Caki2 (cell line): ENCODE measurements at regions not wholly inside any gene's neighbourhood (a gene's known extent, or its start where the extent isn't known, plus 50 kb on each side); places are given as distances from the start of the nearest gene placed in this dataset.

Source experiments
- DNase-seq: peaks from one replicate; pipeline ENCODE4 v3.0.0-alpha.2; 2015; ENCODE audit warnings: low read depth
- in situ Hi-C: cut with HindIII; loops from 2 replicates; pipeline ENCODE4 v1.10.0; 2016; ENCODE audit warnings: low sequenced_read_pairs, low pct_unique_long_range_greater_than_20kb, mixed read lengths

DNA sequence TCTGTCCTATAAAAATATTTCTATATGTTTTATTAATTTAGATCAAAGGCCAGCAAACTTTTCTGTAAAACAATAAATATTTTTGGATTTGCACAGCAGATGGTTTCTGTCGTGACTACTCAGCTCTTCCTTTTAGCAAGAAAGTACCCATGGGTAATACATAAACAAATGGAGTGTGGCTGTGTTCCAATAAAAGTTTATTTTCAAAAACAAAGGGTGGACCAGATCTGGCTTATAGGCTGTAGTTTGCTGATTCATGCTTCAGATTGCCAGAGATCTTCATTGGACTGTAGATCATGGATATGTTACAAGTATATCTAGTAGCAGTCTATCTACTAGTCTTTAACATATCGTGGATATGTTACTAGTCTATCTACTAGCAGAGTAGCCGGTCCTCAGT lies 590.5 kb downstream of the CSNK1G3 start:
- in situ Hi-C loops, result no loop called here

DNA sequence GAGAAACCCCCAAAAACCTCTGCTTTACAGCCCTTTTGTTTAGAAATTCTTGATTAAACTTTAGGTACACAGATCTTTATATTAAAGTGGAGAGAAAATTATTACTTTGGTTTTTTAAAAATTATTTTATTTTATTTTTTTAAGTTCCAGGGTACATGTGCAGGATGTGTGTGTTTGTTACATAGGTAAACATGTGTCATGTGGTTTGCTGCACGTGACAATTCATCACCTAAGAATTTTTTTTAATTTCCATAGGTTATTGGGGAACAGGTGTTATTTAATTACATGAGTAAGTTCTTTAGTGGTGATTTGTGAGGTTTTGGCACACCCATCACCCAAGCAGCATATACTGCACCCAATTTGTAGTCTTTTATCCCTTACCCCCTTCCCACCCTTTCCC lies 581.7 kb downstream of the CSNK1G3 start:
- DNase-seq, result no peak
- in situ Hi-C loops, result no loop called here

More for the DNA sequence above, 590.5 kb downstream of the CSNK1G3 start:
- peak; percentile 7 for DNase-seq

DNA sequence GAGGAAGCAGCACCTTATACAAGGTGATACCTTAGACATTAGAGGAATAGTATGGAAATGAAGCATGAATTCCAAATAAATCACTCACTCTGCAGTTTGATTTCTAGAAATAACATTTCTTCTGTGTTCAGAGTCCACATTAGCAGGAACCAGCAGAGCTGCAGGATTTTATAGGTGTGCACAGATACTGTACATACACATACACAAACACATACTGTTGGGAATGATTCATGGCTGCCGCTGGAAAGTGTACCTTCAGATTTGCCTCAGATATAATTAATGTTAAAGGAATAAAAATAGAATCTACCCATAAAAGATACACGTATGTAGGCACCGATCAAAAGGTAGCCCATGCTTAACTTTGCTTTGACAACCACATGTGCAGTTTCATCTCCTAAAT lies 578.1 kb downstream of the CSNK1G3 start:
- DNase-seq, result no peak
- in situ Hi-C loops, result no loop called here

DNA sequence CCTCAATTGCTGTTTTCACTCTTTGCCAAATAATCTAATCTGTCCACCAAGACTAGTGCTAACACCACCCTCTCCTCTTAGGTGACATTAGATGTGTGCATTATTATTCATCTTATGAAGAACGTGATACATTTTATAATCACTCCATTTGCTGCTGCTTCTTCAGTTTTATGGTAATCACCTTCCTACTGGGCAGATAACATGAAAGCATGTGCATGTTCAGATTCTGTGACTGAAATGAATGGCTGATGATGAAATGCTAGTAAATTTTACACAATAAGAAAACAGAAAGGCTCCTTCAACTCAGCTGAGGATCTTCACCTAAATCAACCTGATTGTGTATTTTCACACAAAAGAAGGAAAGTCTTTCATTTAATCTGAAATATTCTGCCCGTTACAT lies 577.6 kb downstream of the CSNK1G3 start:
- no peak for DNase-seq
- in situ Hi-C loops, result no loop called here

DNA sequence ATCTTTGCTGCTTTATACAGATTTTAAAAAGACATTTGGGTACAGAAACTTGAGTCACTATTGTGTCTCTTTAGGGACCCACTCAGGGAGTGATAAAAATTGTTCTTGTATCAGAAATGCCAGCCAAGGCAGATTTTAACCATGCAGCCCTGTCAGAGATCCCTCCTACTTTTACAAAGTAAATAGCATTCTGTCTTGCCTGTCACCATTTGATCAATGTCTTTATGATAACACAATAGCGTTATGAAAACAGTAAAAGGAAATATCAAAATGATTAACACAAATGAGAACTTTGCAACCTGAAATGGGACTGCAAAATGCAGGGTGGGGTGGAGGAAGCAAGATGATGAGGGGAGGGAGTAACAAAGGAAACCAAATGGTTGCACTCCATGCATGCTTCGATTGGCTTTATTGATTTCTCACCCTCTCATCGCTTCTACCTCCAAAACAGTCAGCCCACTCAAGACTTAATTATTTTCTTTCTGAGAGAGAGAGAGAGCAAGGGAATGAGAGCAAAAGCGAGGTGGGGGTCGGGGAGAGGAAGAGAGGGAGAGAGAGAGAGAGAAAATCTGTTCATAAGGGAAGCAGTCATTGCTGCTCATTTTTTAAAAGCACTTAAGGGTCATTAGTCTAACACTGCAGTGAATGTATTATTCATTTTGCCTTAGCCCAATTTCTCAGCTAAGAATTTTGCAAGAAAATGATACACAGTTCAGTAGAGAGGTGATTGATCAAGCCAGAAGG lies 576.5 kb downstream of the CSNK1G3 start:
- no peak for DNase-seq
- in situ Hi-C loops, result no loop called here

DNA sequence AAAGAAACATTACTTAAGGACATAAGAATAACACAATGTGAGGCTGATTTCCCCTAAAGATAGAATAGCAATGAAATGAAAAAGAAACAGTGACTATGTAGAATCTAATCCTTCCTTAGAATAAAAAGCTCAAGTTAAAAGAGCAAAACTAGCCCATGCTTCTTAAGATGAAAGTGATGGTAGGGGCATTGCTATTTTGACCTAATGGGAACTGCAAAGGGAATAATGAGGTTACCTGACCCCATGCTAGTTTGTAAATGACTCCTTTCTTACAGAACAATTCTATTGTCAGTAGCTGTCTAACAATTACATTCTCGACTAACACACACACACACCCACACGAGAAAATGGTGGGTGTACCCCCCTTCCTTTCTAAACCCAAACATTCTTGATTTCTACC lies 575.8 kb downstream of the CSNK1G3 start:
- no peak for DNase-seq
- in situ Hi-C loops, result no loop called here

DNA sequence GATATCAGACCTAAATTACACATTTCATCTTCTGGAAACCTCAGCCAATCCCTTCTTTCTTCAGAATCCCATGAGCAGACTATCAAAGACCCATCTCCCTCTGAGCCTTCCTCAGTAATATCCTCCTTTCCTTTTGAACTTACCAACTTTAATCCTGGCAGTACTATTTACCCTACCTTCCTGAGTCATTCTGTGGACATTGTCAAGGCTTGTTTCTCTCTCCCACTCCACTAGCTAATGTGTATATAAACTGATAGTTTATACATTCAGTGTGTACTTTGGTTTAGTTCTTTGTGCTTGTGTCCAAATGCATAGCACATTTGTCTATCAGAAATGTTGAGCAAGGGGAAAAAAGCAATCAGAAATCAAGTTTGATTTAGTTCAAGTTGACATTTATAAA lies 568.3 kb downstream of the CSNK1G3 start:
- no peak for DNase-seq
- in situ Hi-C loops, result no loop called here

DNA sequence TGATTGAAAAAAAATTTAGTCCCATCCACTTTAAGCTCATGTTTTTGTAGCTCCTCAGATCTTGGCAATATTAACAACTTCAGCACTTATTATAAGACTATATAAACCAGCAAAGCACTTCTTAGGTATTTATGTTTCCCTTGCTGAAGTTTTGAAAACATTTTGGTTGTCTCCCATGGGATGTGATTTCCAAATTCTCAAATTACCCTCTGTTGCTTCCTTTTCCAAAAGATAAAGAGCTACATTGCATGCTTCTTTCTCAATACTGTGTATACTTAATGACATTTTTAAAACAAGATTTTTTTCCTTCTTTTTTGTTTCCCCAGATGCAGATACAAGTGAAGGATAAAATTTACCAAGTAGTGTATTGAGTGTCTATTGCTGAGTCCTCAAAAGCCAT lies 567.1 kb downstream of the CSNK1G3 start:
- in situ Hi-C loops, result no loop called here
- DNase-seq, result no peak

DNA sequence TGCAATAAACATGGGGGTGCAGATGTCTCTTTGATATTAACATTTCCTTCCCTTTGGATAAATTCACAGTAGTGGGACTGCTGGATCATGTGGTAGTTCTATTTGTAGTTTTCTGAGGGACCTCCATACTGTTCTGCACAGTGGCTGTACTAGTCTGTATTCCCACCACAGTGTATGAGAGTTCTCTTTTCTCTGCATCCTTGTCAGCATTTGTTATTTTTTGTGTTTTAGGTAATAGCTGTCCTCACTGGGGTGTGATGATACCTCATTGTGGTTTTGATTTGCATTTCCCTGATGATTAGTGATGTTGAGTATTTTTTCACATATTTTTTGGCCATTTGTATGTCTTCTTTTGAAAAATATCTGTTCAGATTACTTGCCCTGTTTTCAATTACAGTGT lies 562.5 kb downstream of the CSNK1G3 start:
- DNase-seq, result no peak
- in situ Hi-C loops, result no loop called here

DNA sequence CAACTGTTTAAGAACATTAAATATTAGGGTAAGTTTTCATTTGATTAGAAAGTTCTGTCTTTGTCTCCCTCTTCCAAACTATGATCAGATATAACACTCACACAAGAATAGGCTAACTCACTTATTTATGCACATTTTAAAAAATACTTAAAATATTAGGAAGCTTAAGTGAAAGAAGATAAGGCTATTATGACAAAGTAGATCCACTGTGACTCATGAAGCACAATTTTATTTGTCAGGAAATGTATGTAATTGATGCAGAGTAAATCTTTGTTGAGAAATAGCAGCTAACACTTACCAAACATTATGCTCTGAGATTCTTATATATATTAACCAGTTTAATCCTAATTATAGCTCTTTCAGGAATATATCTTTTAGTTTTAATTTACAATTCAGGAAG lies 560.6 kb downstream of the CSNK1G3 start:
- in situ Hi-C loops, result no loop called here
- no peak for DNase-seq

DNA sequence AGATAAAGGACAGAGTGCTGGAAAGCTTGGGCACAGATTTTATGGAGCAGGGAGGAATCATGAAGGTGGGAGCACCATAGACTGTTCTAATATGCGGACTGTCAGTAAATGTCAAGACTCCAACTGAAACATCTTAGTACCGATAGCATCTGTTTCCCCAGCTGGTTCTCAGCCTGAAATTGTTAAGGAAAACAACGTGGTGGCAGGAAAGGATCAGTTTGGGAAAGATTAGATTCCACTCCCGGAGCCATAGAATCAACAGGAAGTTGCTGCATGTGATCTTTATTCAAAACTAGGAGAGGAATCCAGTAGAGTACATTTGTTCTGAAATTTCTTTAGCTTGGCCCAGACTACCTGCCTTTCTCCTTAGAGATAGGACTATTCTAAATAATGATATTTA lies 559.1 kb downstream of the CSNK1G3 start:
- in situ Hi-C loops, result no loop called here

DNA sequence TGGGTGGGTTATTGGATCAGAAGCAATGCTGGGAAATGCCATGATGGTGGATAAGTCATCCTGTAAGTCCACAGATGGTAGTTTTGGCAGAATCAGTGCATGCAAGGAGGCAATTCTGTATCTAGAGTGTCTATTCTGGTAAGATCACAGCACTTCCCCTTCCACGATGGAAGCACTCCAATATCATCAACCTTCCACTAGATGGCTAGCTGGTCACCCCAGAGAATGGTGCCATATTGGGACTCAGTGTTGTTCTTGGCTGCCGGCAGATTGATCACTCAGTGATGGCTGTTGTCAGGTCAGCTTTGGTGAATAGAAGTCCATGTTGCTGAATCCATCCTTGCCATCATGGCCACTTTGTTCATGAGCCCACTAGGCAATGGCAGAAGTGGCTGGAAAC lies 553.5 kb downstream of the CSNK1G3 start:
- no peak for DNase-seq
- in situ Hi-C loops, result no loop called here

More for the DNA sequence above, 559.1 kb downstream of the CSNK1G3 start:
- DNase-seq, result no peak

DNA sequence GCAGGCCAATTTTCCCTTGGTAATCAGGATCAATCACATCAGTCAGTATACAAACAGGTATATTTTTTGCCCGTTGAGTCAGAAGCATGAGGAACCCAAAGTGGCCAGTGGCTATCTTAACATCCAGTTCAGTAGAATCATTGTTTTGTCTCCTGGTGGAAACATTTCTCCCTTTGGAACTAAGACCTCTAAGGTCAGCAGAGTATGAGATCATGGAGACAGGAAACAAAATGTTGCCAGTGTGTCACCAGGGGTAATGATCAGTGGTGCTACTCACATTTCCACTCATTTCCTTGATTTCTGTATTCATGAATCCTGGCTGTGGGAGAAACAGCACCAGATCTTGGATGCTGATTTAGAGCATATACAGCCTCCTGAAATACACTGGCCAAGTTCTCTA lies 553.0 kb downstream of the CSNK1G3 start:
- DNase-seq, result no peak

DNA sequence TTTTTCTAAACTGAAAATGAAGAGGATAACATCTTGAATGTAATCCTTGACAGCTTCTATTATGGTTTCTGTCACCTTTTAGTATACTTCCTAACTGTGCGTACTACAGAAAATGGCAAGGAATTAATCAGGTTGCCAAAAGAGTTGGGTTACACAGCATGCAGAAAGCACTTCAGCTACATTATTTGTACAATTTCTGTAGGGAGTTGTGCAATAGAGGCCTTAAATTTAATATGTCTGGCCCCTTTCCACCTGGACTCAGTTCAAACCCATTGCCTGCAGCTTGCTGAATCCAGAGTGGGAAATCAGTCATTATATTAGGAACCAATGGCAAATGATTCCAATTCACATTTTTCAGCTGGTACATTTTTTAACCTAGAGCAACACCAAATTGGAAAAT lies 549.7 kb downstream of the CSNK1G3 start:
- DNase-seq, result no peak
- in situ Hi-C loops, result no loop called here

More for the DNA sequence above, 553.0 kb downstream of the CSNK1G3 start:
- in situ Hi-C loops, result no loop called here

DNA sequence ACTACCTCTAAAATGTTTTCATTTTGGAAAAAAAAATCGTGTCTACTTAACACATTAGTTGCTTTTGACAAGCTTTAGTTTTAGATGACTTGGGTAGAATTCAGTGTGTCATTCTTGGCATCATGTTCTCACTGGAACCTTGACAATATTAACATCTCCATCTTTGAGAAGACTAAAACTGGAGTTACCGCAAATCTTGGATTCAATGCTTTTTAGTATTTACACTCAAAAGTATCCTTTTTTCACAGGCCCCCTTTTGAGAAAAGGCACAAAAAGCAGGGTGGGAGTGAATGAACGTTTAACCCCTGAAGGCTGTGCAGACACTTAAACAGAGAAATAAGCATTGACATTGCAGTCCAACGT lies 549.1 kb downstream of the CSNK1G3 start:
- in situ Hi-C loops, result no loop called here
- no peak for DNase-seq

DNA sequence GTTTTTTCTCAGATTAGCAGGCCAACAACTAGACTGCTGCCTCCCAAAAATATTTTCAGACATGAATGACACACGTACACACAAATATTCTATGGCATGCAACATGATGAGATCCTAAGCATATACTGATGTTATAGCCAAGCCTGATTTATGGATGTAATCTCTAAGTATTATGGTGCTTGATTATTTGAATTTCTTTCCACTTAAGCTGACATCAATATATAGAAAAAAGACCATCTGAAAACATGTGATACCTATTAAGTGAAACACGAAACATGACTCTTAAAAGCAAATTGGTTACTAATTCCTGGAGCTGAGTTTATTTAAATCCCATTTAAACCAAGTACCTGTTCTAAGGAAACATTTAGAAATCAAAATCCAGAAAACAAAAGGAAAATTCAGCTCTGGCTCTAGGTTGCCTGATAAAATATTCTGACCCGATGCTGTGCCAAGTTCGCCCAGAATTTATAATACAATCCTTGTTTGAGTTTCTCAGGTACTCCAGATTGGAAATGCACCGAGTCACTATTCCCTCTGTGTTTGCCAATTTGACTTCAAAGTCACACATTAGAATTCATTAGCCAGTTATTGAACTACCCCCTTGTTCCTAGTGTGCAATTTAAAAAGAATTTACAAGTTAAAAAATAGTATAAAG lies 548.6 kb downstream of the CSNK1G3 start:
- in situ Hi-C loops, result no loop called here
- no peak for DNase-seq

DNA sequence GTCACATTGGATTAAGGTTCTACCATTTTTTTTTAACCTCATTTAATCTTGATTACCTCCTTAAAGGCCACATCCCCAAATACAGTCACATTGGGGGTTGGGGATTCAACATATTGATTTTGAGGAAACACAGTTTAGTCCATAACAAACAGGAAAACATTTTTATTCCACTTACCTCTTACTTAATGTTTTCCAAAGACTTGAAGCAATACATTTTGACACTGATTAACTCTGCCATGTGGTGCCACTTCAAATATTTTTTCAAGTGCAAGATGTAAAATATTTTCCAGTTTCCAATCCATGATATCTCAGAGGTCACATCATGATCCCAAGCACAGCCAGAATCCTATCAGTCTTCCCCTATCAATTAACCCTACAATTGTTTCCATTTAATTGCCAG lies 548.0 kb downstream of the CSNK1G3 start:
- in situ Hi-C loops, result no loop called here
- no peak for DNase-seq

DNA sequence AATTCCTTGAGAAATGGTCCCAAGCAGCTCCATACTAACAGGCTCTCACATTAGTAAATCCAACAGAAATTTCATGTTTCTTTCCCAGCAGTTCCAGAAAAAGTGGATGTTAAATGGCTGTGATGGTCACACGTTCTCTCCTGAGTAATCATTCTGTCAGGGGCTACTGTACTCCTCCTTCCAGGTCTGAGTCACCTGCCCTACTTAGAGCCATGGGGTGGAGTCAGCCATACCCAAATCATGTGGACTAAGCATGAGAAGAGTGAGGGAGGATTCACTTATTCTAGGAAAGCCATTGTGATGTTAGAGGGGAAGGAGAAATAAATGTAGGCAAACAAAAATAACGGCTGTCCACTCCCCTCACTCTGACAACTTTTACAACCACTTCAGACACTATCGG lies 547.2 kb downstream of the CSNK1G3 start:
- DNase-seq, result peak; percentile 16
- in situ Hi-C loops, result no loop called here

DNA sequence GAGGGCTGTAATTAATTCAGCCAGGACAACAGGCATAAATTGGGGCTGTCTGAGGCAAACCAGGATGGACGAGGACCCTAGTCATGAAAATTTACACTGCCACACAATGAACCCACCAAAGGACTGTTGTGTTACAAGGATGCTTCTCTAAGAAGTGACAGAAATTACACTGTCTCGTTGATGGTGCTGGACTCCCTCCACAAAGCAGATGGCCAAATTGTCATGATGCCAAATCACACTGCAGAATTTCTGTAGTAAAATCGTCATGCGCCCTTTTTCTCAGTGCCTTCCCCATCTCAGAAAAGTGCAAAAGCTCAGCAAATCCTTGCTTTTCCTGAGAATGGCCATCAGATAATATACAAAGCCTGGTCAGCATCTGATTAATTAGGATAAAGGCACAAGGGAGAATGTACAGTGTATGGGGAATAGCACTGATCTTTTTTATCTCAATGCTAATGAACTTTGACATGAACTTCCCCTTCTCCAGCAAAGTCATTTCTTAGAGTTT lies 545.8 kb downstream of the CSNK1G3 start:
- in situ Hi-C loops, result no loop called here
- no peak for DNase-seq
